Prostate gland (tissue), 2 donors: ENCODE measurements at regions not wholly inside any gene's neighbourhood (a gene's known extent, or its start where the extent isn't known, plus 50 kb on each side); places are given as distances from the start of the nearest gene placed in this dataset.
"Not testable (repeated sequence)": the region's sequence is repeated elsewhere in the genome, so short reads cannot be mapped to it uniquely, and the experiment has no call there.

Experiments
- DNase-seq: peaks from one replicate; pipeline ENCODE4 v3.0.0-alpha.2; 2019; ENCODE audit warnings: low spot score
- H3K27ac ChIP-seq, 2 donors: fragments of 200-600 bp; sonication (generic); 2 replicates each; pipeline ENCODE4 v1.5.1; 2017 to 2019
- H3K27me3 ChIP-seq: fragments of 200-600 bp; sonication (generic); replicated peaks from 2 replicates; pipeline ENCODE4 v1.5.1; 2019; ENCODE audit not compliant: insufficient read depth
- H3K36me3 ChIP-seq, 2 donors: fragments of 200-600 bp; sonication (generic); 1 replicate in 1 of 2; 2 replicates in 1 of 2; pipeline versions ENCODE4 v1.5.1 to v1.8.1; 2017 to 2019
- H3K4me1 ChIP-seq: fragments of 200-600 bp; sonication (generic); replicated peaks from 2 replicates; pipeline ENCODE4 v1.5.1; 2019
- H3K4me3 ChIP-seq, 2 donors: fragments of 200-600 bp; sonication (generic); 2 replicates each; pipeline ENCODE4 v1.5.1; 2017 to 2019
- H3K9me3 ChIP-seq: fragments of 200-600 bp; sonication (generic); 2 replicates; pipeline ENCODE4 v1.5.1; 2017
- POLR2A ChIP-seq: fragments of 450-650 bp; IDR thresholded peaks from one replicate; pipeline ENCODE4 v1.6.1; 2016; ENCODE audit warnings: antibody characterized with exemption, mild to moderate bottlenecking
- WGBS: methylation state at CpG from one replicate; pipeline ENCODE4 v1.1.5; 2018; 5-methylcytosine and 5-hydroxymethylcytosine counted together
- intact Hi-C: fragments of 100-400 bp; cut with DNase I; formaldehyde crosslinking; loops from one replicate; pipeline ENCODE4 v1.14.2; 2022

DNA sequence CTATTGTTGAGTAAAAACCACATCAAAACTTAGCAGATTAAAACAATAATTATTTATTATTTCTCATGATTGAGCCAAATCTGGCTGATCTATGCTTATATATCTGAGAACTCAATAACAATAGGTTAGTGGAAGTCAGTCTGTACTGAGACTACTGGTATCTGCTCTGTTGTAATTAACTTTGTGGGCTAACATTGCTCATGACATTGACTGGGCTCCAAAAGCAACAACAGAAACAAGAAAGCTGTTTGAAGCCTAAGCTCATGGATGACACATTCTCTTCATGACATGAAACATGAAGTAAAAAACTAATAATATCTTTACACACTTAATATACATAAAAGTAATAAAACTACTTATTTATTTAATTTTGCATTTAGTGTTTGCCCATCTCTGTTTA lies 649.3 kb downstream of the PRIM2 start:
- intact Hi-C loops, H3K27ac ChIP-seq, H3K27me3 ChIP-seq, H3K4me1 ChIP-seq, H3K36me3 ChIP-seq, H3K9me3 ChIP-seq, H3K4me3 ChIP-seq, DNase-seq: not testable (repeated sequence)

GRCh38 chr6:57971956-57972355 lies 654.5 kb downstream of the PRIM2 start:
- H3K27me3 ChIP-seq, H3K4me3 ChIP-seq, DNase-seq, H3K27ac ChIP-seq, H3K36me3 ChIP-seq, intact Hi-C loops, H3K9me3 ChIP-seq, H3K4me1 ChIP-seq: not testable (repeated sequence)
- WGBS = 85% methylated on average over 4 of the region's 4 CpGs

GRCh38 chr6:57974653-57975052 lies 657.2 kb downstream of the PRIM2 start:
- Histone ChIP-seq H3K4me3 (no peak overlapping the region), H3K4me1 (no peaks in the 10 kb centered on the region), H3K27ac (no peak overlapping the region), H3K36me3 (no peaks in the 10 kb centered on the region), H3K27me3 (no peaks in the 10 kb centered on the region), H3K9me3 (no peaks in the 10 kb centered on the region)
- TF ChIP-seq POLR2A = no peak
- WGBS = 91% methylated on average over 7 of the region's 7 CpGs
- intact Hi-C loops = no loop called here
- no peak for DNase-seq

- DNase-seq, intact Hi-C loops, H3K4me3 ChIP-seq, H3K9me3 ChIP-seq, H3K4me1 ChIP-seq, H3K27me3 ChIP-seq, H3K36me3 ChIP-seq, H3K27ac ChIP-seq: not testable (repeated sequence)
- 96% methylated on average over 10 of the region's 10 CpGs for WGBS
Measured at GRCh38 chr6:57975127-57975526, 657.7 kb downstream of the PRIM2 start.

GRCh38 chr6:57976371-57976770 lies 658.9 kb downstream of the PRIM2 start:
- H3K9me3 ChIP-seq, H3K27ac ChIP-seq, H3K27me3 ChIP-seq, H3K4me1 ChIP-seq, intact Hi-C loops, H3K4me3 ChIP-seq, DNase-seq, H3K36me3 ChIP-seq: not testable (repeated sequence)
- 47% methylated on average over 1 of the region's 1 CpG for WGBS

- H3K9me3 ChIP-seq, H3K4me1 ChIP-seq, H3K27ac ChIP-seq, H3K36me3 ChIP-seq, DNase-seq, intact Hi-C loops, H3K27me3 ChIP-seq, H3K4me3 ChIP-seq: not testable (repeated sequence)
- WGBS = 82% methylated on average over 1 of the region's 1 CpG
Measured at GRCh38 chr6:57983603-57984002, 666.2 kb downstream of the PRIM2 start.

DNA sequence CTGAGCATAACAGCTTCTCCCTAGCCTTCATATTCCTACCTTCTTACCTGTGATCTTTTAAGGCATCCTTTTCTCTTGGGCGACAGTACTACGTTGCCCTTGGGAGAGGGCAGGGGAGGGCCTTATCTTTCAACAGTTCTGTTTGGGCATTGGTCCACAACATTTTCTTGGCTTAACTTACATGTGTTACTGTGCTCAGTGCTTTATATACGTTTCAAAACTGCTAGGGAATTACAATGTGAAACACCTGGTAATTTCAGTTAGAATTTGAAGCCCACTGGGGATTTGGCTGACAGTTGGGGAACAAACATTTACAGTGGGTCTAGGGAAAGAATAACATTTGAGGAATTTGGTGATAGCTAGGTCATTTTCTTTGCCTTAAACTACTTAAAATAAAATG lies 667.1 kb downstream of the PRIM2 start:
- H3K36me3 ChIP-seq, H3K27ac ChIP-seq, intact Hi-C loops, H3K4me1 ChIP-seq, H3K4me3 ChIP-seq, H3K27me3 ChIP-seq, DNase-seq, H3K9me3 ChIP-seq: not testable (repeated sequence)
- 51% methylated on average over 3 of the region's 3 CpGs for WGBS

DNA sequence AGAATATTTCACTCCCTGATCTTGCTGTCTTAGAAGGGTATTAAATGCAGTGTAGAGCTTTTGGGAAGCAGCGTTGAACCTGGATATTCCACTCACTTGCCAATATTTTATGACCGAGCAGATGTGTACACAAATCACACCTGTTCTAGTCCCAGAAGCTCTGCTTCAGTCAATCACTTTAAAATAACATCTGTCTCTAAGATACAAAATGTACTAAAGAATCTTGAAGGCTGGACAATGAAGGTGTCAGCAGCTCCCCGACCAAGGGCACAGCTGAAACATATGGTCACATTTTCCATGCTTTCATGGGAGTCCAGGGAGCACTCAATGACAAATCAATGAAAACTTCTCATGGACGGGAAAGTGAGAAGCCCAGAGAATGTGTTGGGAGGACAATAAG lies 668.3 kb downstream of the PRIM2 start:
- H3K4me1 ChIP-seq, H3K27ac ChIP-seq, DNase-seq, H3K9me3 ChIP-seq, H3K4me3 ChIP-seq, H3K36me3 ChIP-seq, intact Hi-C loops, H3K27me3 ChIP-seq: not testable (repeated sequence)
- WGBS = 39% methylated on average over 4 of the region's 4 CpGs

DNA sequence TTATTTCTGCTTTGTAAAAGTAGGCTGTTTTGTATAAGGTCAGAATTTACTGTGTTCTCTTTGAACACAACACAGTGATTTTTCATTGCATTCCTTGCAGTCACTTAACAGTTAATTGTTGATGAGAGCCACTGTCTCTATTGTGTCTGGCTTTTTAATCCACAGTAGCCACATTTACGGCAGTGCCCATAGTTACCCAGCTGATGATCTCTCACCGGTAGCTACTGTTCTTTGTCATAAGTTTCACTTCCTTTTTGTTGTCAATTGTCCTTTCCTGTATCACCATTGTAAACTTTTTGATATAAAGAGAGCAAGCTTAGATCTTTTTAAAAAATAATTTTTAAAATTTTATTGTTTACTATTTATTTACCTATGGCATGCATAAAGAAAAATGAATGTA lies 669.2 kb downstream of the PRIM2 start:
- DNase-seq, H3K27me3 ChIP-seq, H3K36me3 ChIP-seq, intact Hi-C loops, H3K4me3 ChIP-seq, H3K27ac ChIP-seq, H3K9me3 ChIP-seq, H3K4me1 ChIP-seq: not testable (repeated sequence)
- 29% methylated on average over 2 of the region's 2 CpGs for WGBS

DNA sequence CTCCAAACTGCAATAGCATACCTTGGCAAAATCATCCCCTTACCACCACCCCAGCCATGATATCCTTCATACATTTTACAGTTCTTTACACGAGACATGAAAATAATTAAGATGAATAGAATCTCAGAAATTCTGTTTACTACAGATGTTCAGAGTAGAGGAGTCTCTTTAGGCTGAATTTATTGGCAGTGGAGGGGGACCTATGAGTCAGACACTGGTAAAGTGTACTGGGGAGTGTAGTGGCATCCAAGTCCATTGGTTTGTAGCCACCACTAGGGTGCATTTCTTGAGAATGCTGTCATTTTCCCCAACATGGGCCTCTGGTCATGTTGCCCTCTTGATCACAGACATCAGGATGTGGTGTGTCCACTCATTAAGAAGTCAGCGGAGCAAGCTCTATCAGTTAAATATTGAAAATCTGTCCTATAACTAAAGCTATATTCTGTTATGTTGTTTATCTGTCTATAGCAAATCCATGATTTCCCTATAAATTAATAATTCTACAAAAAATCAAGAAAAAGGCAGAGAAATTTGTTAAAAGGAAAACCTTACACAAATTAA lies 672.2 kb downstream of the PRIM2 start:
- DNase-seq, H3K4me1 ChIP-seq, H3K9me3 ChIP-seq, H3K4me3 ChIP-seq, H3K27me3 ChIP-seq, intact Hi-C loops, H3K27ac ChIP-seq, H3K36me3 ChIP-seq: not testable (repeated sequence)
- 47% methylated on average over 2 of the region's 2 CpGs for WGBS

DNA sequence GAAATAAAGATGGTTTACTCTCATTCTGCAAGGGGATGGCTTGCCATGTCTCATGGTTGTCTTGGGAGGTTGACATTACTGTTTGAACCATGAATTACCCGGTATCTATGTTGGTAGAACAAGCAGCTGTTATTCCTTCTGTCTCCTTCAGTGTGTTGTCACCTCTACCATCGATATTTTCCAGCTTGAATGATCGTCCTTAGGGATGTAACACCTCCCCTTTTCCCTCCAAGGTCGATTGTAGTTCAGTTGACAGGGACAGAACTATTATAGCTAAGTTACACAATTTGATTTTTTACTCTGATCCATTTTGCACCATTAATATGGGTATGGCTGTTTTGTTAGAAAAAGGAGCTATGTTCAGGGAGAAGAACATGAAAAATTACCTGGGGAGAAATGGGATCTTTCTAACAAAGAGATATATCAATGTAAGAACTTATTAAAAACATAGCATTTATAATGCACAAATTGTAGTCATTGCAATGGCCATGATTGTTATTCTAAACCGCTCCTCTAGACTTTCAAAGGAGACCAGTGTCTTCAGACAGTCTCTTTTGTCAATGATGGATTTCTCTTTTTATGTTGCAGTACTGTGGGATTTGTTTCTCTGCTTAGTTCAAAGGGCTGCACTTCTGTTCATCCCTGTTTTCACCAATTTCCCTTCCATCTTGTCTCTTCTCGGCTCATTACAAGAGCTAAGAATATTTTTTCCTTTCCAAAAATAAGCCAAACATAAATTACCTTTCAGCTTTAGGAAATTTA lies 681.6 kb downstream of the PRIM2 start:
- H3K9me3 ChIP-seq, H3K4me3 ChIP-seq, H3K27me3 ChIP-seq, DNase-seq, H3K36me3 ChIP-seq, intact Hi-C loops, H3K27ac ChIP-seq, H3K4me1 ChIP-seq: not testable (repeated sequence)
- 75% methylated on average over 6 of the region's 6 CpGs for WGBS

DNA sequence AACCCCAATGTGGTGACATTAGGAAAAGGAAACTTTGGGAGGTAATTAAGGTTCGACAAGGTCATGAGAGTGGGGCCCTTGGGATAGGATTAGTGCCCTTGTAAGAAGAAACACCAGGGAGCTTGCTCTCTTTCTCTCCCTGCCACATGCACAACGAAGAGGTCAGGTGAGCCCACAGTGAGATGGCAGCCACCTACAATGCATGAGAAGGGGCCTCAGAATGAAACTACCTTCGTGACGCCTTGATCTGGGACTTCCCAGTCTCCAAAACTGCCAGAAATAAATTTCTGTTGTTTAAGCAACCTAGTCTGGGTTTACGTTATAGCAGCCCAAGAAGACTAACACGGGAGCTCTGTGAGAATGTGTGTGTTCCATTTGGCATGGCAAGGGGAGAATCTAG lies 682.8 kb downstream of the PRIM2 start:
- H3K4me1 ChIP-seq, H3K27me3 ChIP-seq, H3K27ac ChIP-seq, H3K4me3 ChIP-seq, H3K36me3 ChIP-seq, intact Hi-C loops, H3K9me3 ChIP-seq, DNase-seq: not testable (repeated sequence)
- WGBS = 84% methylated on average over 6 of the region's 6 CpGs
